ENCODE measurements at regions not wholly inside any gene's neighbourhood (a gene's known extent, or its start where the extent isn't known, plus 50 kb on each side); places are given as distances from the start of the nearest gene placed in this dataset.

- Histone ChIP-seq H3K4me2 (ENCODE audit: low read depth, low read length) (no peak overlapping the region), H3K56ac (ENCODE audit: extremely low read depth, insufficient read depth, low read length) (no peak overlapping the region), H3K23ac (ENCODE audit: low read depth, low read length) (no peak overlapping the region), H3K4me3 (ENCODE audit: insufficient read depth, low read depth, low read length) (no peak overlapping the region), H3K27me3 (ENCODE audit: control insufficient read depth, insufficient read depth, low read length) (no peaks in the 10 kb centered on the region), H4K91ac (ENCODE audit: insufficient read depth, low read depth, low read length) (no peak overlapping the region), H3K4me1 (ENCODE audit: control insufficient read depth, insufficient read depth, low read length) (no peaks in the 10 kb centered on the region), H3K9ac (ENCODE audit: low read depth, low read length) (no peak overlapping the region), H3K27ac (ENCODE audit: insufficient read depth, low read length) (no peak overlapping the region), H2BK5ac (ENCODE audit: low read depth, low read length, poor library complexity, severe bottlenecking) (no peak overlapping the region), H2BK20ac (ENCODE audit: low read depth, low read length) (no peak overlapping the region), H4K8ac (ENCODE audit: low read depth in 2 of 2, low read length in 2 of 2) (no peak overlapping the region), H2AFZ (replicated peaks; ENCODE audit: low read length, poor library complexity) (no peak overlapping the region), H3K79me1 (ENCODE audit: low read depth in 1 of 2, low read length in 2 of 2) (no peaks in the 10 kb centered on the region), H3K36me3 (ENCODE audit: control insufficient read depth, insufficient read depth, low read length) (no peaks in the 10 kb centered on the region), H2AK9ac (replicated peaks; ENCODE audit: low read depth, low read length, poor library complexity) (no peak overlapping the region), H4K20me1 (ENCODE audit: insufficient read depth, low read length) (no peaks in the 10 kb centered on the region), H3K9me3 (ENCODE audit: control insufficient read depth, insufficient read depth, low read length) (no peaks in the 10 kb centered on the region), H3K4ac (ENCODE audit: low read depth, low read length) (no peak overlapping the region), H4K5ac (ENCODE audit: low read depth, low read length) (no peak overlapping the region), H3K18ac (ENCODE audit: low read depth, low read length) (no peak overlapping the region), H2AK5ac (ENCODE audit: low read depth, low read length) (no peak overlapping the region), H3K9me1 (ENCODE audit: insufficient read depth, low read length) (no peaks in the 10 kb centered on the region), H2BK120ac (ENCODE audit: low read depth, low read length) (no peak overlapping the region), H2BK15ac (ENCODE audit: low read depth, low read length) (no peak overlapping the region), H3K14ac (replicated peaks; ENCODE audit: low read depth, low read length) (no peak overlapping the region)
- TF ChIP-seq MAFK (IDR thresholded peaks at IDR 0.05; ENCODE audit: low read depth, low read length), result no peak
- TF ChIP-seq POLR2A (IDR thresholded peaks at IDR 0.05; ENCODE audit: low read depth, low read length), result no peak
- peak; percentile 74 for TF ChIP-seq NFE2L2 (IDR thresholded peaks at IDR 0.05; ENCODE audit: low read depth, low read length)
- in situ Hi-C loops (cut with MboI; ENCODE audit: low sequenced_read_pairs), result no loop called here
- intact Hi-C loops (cut with micrococcal nuclease), result no loop called here
- dilution Hi-C loops (cut with HindIII; ENCODE audit: low sequenced_read_pairs, unreplicated experiment), result no loop called here
- DNase-seq (no peak), ATAC-seq (ENCODE audit: low read depth) (no peak)
- no TSS peak for BruUV-seq (replicated peaks)
- POLR2A ChIA-PET (ENCODE audit: unreplicated experiment), result no interaction called here
- CTCF ChIA-PET, result no interaction called here
- no CpG with 5 or more reads among the region's 4 CpGs for WGBS, 2 experiments (ENCODE audit: extremely low coverage in 2 of 2, insufficient read length in 1 of 2)
These were observed 342.8 kb upstream of the AGA start for GRCh38 chr4:177785000-177785399.

All from IMR-90 (cell line).